PC-3 (cell line): ENCODE measurements at regions not wholly inside any gene's neighbourhood (a gene's known extent, or its start where the extent isn't known, plus 50 kb on each side); places are given as distances from the start of the nearest gene placed in this dataset.

Source experiments
- EZH2 ChIP-seq: fragments of 300-600 bp; sonication (generic); IDR thresholded peaks from one replicate; pipeline ENCODE4 v1.6.1; 2017; ENCODE audit warnings: antibody characterized with exemption, mild to moderate bottlenecking, low read length; ENCODE audit not compliant: unreplicated experiment
- EZH2phosphoT487 ChIP-seq: fragments of 300-600 bp; sonication (generic); IDR thresholded peaks from 2 replicates; pipeline ENCODE4 v1.6.1; 2018; ENCODE audit warnings: mild to moderate bottlenecking, antibody characterized with exemption, low read length, borderline replicate concordance
- TF ChIP-seq, protein P1 (sequence below): fragments of 300-600 bp; sonication (generic); conservative IDR thresholded peaks from 2 replicates; pipeline ENCODE4 v1.5.1; 2017; ENCODE audit warnings: antibody characterized with exemption, low read depth, mild to moderate bottlenecking, low read length

DNA sequence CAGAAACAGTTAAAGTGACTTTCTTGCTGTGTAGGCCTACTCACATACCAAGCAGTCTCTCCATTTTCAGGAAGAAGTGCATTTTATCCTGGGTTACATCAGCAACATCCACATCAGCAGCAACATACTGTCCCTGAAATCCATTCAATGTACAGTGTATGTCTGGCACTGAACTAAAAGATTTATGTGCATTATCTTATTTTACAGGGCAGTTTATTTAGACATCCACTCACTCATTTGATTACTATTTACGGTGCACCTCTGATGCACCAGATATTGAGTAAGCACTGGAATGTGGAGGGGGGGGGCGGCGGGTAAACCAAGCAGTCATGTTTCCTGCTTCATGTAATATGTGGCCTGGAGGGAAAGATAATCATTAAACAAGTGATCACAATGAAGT, 1128.2 kb downstream of the BCL11A start:
- TF ChIP-seq, protein P1, sequence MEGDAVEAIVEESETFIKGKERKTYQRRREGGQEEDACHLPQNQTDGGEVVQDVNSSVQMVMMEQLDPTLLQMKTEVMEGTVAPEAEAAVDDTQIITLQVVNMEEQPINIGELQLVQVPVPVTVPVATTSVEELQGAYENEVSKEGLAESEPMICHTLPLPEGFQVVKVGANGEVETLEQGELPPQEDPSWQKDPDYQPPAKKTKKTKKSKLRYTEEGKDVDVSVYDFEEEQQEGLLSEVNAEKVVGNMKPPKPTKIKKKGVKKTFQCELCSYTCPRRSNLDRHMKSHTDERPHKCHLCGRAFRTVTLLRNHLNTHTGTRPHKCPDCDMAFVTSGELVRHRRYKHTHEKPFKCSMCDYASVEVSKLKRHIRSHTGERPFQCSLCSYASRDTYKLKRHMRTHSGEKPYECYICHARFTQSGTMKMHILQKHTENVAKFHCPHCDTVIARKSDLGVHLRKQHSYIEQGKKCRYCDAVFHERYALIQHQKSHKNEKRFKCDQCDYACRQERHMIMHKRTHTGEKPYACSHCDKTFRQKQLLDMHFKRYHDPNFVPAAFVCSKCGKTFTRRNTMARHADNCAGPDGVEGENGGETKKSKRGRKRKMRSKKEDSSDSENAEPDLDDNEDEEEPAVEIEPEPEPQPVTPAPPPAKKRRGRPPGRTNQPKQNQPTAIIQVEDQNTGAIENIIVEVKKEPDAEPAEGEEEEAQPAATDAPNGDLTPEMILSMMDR, result no peak
- TF ChIP-seq EZH2, result no peak
- TF ChIP-seq EZH2phosphoT487, result no peak
